Mesothelial cell of epicardium (in vitro differentiated cells): ENCODE measurements at regions not wholly inside any gene's neighbourhood (a gene's known extent, or its start where the extent isn't known, plus 50 kb on each side); places are given as distances from the start of the nearest gene placed in this dataset.

Experiments used
- DNase-seq, 2 experiments: peaks; one replicate each; pipeline ENCODE4 v3.0.0; 2021; ENCODE audit warnings: low spot score in 2 of 2; ENCODE audit not compliant: unreplicated experiment in 2 of 2
- H3K27ac Mint-ChIP-seq: 2 replicates; pipeline ENCODE4 v1.8.0; 2021; ENCODE audit warnings: mixed read lengths
- H3K27me3 Mint-ChIP-seq: 2 replicates; pipeline ENCODE4 v1.8.0; 2021; ENCODE audit warnings: low read depth, mixed read lengths
- H3K36me3 Mint-ChIP-seq: 2 replicates; pipeline ENCODE4 v1.8.0; 2021; ENCODE audit warnings: mixed read lengths
- H3K4me1 Mint-ChIP-seq: 2 replicates; pipeline ENCODE4 v1.8.0; 2021; ENCODE audit warnings: mixed read lengths
- H3K4me3 Mint-ChIP-seq: 2 replicates; pipeline ENCODE4 v1.8.0; 2021; ENCODE audit warnings: mild to moderate bottlenecking, moderate library complexity, mixed read lengths
- H3K9me3 Mint-ChIP-seq: 2 replicates; pipeline ENCODE4 v1.8.0; 2021; ENCODE audit warnings: mixed read lengths
- TF ChIP-seq, protein P1 (sequence below): fragments of 200-600 bp; sonication (generic); IDR thresholded peaks from one replicate; pipeline ENCODE4 v1.5.0; 2021; ENCODE audit warnings: antibody characterized with exemption; ENCODE audit not compliant: unreplicated experiment

- Mint-ChIP-seq H3K4me3 (no peak overlapping the region), H3K4me1 (peaks cover 43% of the 10 kb centered on the region), H3K27ac (peak overlapping the region; percentile 39), H3K27me3 (no peaks in the 10 kb centered on the region), H3K36me3 (no peaks in the 10 kb centered on the region), H3K9me3 (peaks cover 4% of the 10 kb centered on the region)
- TF ChIP-seq, protein P1, sequence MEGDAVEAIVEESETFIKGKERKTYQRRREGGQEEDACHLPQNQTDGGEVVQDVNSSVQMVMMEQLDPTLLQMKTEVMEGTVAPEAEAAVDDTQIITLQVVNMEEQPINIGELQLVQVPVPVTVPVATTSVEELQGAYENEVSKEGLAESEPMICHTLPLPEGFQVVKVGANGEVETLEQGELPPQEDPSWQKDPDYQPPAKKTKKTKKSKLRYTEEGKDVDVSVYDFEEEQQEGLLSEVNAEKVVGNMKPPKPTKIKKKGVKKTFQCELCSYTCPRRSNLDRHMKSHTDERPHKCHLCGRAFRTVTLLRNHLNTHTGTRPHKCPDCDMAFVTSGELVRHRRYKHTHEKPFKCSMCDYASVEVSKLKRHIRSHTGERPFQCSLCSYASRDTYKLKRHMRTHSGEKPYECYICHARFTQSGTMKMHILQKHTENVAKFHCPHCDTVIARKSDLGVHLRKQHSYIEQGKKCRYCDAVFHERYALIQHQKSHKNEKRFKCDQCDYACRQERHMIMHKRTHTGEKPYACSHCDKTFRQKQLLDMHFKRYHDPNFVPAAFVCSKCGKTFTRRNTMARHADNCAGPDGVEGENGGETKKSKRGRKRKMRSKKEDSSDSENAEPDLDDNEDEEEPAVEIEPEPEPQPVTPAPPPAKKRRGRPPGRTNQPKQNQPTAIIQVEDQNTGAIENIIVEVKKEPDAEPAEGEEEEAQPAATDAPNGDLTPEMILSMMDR, result no peak
- DNase-seq, result no peak
Observed at GRCh38 chr7:116356979-116357378, 142.6 kb upstream of the CAV2 start.

- Mint-ChIP-seq H3K4me3 (no peak overlapping the region), H3K36me3 (no peaks in the 10 kb centered on the region), H3K4me1 (peaks cover 43% of the 10 kb centered on the region), H3K27ac (no peak overlapping the region), H3K27me3 (no peaks in the 10 kb centered on the region), H3K9me3 (peaks cover 4% of the 10 kb centered on the region)
- no peak for DNase-seq
- TF ChIP-seq, protein P1, result no peak
Observed at GRCh38 chr7:116357781-116358670, 141.5 kb upstream of the CAV2 start.

DNA sequence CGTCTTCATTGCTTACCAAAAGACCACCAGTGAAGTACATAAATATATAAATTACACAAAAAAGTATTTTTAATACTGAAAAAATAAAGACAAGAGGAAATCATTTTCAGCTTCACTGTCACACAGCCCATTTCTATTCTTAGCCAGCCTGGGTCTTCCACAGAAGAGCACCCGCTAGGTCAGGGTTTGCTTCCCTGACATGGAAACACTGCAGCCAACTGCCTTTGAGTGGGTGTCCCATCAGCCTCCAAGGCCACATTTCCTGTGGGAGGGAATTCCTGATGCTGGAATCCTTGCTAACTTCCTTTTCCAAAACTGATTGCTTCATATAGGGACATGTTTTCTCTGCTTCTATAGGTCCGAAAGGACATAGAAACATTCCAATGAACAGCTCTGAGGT lies 137.8 kb upstream of the CAV2 start:
- Mint-ChIP-seq H3K4me1 (peaks cover 11% of the 10 kb centered on the region), H3K4me3 (no peak overlapping the region), H3K36me3 (no peaks in the 10 kb centered on the region), H3K9me3 (peaks cover 7% of the 10 kb centered on the region), H3K27me3 (no peaks in the 10 kb centered on the region), H3K27ac (no peak overlapping the region)
- TF ChIP-seq, protein P1, result no peak
- no peak for DNase-seq

DNA sequence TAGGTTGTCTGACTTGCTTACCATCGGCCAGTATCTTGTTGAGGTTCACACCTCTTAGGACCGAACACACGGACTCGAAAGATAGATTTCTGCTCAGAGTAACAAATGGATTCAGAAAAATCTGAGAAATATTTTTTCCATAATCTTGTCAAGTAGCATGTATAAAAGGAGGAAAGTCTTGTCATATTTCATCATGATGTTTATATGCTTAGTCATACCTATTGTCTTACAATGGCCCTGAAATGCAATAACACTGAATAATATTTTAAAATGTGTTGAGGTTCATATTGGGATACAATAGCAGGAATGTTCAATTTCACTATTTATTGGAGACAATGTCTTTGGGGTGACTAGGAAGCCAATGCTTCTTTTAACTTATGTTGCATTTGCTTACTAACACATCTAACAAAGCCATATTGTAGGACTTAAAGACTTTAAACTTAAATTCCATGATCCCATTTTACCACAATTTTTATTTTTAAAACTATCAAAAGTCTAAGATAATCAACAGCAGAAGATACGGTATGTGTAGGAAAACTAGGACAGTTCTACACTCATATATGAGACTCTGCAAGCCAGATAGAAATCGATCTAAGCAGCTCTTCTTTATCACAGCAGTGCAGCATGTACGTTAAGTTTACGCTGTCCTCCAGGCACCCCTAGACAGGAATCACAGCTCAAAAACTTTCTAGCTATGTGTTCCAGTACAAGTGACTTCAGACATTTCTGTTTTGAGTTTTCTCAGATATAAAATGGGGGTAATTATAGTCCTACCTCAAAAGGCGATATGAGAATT lies 135.7 kb upstream of the CAV2 start:
- Mint-ChIP-seq H3K27ac (no peak overlapping the region), H3K4me1 (no peaks in the 10 kb centered on the region), H3K36me3 (no peaks in the 10 kb centered on the region), H3K27me3 (no peaks in the 10 kb centered on the region), H3K9me3 (peaks cover 7% of the 10 kb centered on the region), H3K4me3 (no peak overlapping the region)
- no peak for DNase-seq
- TF ChIP-seq, protein P1, result no peak

- peaks cover 7% of the 10 kb centered on the region for H3K9me3 Mint-ChIP-seq
- H3K27me3 Mint-ChIP-seq, result no peaks in the 10 kb centered on the region
- H3K27ac Mint-ChIP-seq, result no peak overlapping the region
- DNase-seq, result no peak
- H3K4me3 Mint-ChIP-seq, result no peak overlapping the region
- no peaks in the 10 kb centered on the region for H3K4me1 Mint-ChIP-seq
- no peaks in the 10 kb centered on the region for H3K36me3 Mint-ChIP-seq
- TF ChIP-seq, protein P1, result no peak
Observed at GRCh38 chr7:116364469-116364868, 135.1 kb upstream of the CAV2 start.
